Activated CD4-positive, CD25-positive, alpha-beta regulatory T cell treated with anti-CD3 and anti-CD28 coated beads, Interleukin-2, amount 50 U/mL, for 16 hours (primary cell): ENCODE measurements at regions not wholly inside any gene's neighbourhood (a gene's known extent, or its start where the extent isn't known, plus 50 kb on each side); places are given as distances from the start of the nearest gene placed in this dataset.

Experiments used
- DNase-seq: peaks from one replicate; pipeline ENCODE4 v3.0.0-alpha.2; 2020; ENCODE audit warnings: low read depth, low spot score

GRCh38 chr10:7507887-7508726, 97.3 kb upstream of the SFMBT2 start:
- no peak for DNase-seq

GRCh38 chr10:7506571-7506970, 95.7 kb upstream of the SFMBT2 start:
- no peak for DNase-seq

- DNase-seq: no peak
Observed at GRCh38 chr10:7505196-7505595, 94.4 kb upstream of the SFMBT2 start.

DNA sequence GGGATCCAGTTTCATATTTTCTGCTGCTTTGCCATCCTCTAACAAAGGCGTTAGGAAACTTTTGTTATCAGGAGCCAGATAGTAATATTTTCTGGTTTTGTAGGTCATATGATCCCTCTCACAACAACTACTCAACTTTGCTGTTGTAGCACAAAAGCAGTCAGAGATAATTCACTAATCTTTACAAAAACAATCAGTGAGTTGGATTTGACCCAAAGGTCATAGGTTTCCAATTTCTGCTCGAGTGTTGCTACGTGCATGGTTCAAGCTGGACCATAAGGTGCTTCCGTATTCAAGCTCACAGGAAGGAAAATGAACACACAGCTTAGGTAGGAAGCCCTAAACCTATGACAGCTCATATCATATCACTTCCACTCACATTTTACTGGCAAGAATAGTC, 92.4 kb upstream of the SFMBT2 start:
- DNase-seq: no peak

GRCh38 chr10:7501157-7501556, 90.3 kb upstream of the SFMBT2 start:
- DNase-seq: no peak

DNA sequence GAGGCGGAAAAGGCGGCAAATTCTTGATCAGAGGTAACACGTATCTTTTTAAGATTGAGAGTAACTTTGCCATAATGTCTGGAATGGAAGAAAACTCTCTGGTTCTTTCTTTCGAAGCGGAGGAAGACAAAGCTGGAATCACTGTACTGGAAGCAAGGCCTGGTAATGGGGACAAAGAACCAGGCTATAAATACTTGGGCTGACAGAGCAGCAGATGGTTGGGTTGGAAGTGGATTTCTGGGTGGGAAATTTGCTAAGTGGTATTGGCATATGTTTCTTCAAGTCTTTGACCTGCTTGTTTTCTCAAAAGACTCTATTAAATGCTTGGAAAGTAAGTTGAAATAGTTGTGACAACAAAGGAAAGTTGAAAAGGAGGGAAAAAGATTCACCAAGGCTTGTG, 87.3 kb upstream of the SFMBT2 start:
- no peak for DNase-seq

GRCh38 chr10:7493996-7494395, 83.2 kb upstream of the SFMBT2 start:
- DNase-seq: no peak

GRCh38 chr10:7492660-7493046, 81.8 kb upstream of the SFMBT2 start:
- no peak for DNase-seq

DNA sequence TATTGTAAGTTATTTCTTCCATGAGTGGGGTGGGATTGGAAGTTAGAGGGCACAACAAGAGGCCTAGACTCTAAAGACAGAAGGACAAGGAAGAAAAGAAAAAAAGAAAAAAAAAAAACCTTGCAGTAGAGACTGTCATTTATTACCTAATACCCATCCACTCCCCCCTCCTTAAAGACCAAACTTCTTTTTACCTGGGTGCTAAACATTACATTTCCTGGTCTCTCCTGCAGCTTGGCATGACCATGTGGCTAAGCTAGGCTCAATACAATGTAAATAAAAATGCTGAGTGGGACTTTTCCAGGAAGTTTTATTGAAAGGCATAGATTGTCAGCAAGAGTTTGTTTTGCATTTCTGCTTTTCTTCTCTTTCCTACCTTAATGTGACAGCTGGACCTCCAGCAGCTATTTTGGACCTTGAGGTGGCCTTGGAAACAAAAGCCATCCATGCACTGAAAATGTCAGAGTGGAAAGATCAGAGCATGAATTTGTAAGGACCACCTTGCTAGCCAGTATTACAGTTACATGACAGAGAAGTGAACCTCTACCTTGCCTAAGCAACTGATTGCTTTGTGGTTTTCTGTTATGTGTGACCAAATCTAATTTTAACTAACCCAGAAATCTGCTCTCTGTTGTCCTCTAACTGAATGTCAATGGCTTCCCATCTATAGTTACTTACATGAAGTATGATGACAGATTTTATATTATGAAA, 81.3 kb upstream of the SFMBT2 start:
- no peak for DNase-seq

GRCh38 chr10:7491230-7491629, 80.4 kb upstream of the SFMBT2 start:
- DNase-seq: no peak

- no peak for DNase-seq
Observed at GRCh38 chr10:7488418-7488829, 77.6 kb upstream of the SFMBT2 start.

GRCh38 chr10:7487528-7487927, 76.7 kb upstream of the SFMBT2 start:
- DNase-seq: no peak

DNA sequence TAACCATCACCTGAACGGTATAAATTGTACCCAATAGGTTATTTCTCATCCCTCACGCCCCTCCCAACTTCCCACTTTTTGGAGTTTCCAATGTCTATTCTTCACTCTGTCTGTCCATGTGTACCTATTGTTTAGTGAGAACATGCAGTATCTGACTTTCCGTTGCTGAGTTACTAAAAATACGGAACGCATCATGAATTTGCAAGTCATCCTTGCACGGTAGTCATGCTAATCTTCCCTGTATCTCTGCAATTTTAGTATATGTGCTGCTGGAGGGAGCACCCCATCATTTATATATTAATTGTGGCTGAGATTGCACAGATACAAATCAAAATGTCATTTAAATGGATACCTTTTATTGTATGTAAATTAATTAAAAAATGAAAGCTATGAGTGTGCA, 75.7 kb upstream of the SFMBT2 start:
- no peak for DNase-seq

GRCh38 chr10:7485799-7486198, 75.0 kb upstream of the SFMBT2 start:
- no peak for DNase-seq

GRCh38 chr10:7485244-7485556, 74.4 kb upstream of the SFMBT2 start:
- DNase-seq: no peak

DNA sequence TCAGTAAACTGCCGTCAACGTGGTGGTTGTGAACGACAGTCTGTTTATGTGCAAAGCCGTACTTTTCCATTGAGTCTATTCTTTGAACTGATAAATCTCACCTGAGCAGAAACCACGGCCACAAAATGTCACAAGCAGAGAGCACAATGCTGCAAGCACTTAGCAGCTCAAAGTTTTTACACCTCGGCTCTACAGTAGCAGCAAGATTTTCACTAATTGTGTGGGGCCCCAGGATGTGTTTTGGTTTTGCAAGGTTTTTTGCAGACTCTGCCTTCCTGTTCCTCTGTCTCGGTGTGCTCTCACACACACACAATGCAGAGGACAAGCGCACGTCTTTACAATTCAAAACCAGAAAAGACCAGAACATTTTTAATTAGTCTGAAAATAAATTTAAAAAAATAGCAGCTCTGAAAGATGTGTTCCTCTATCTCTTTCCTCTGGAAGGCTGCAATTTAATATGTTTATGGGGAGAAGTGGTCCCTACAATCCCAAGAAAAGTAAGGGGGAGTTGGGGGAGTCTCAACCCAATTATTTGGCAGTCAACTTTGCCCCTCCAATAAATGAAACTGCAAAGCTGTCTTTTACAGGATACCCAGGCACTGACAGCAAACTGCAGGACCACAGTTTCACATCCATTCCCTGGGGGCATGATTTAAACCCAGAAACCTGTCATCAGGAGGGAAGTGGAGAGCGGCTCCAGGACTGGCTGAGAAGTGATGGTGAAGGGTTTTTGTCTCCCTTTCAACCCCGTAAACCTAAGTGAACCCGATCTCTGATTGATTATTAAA, 73.8 kb upstream of the SFMBT2 start:
- DNase-seq: peak; percentile 31

DNA sequence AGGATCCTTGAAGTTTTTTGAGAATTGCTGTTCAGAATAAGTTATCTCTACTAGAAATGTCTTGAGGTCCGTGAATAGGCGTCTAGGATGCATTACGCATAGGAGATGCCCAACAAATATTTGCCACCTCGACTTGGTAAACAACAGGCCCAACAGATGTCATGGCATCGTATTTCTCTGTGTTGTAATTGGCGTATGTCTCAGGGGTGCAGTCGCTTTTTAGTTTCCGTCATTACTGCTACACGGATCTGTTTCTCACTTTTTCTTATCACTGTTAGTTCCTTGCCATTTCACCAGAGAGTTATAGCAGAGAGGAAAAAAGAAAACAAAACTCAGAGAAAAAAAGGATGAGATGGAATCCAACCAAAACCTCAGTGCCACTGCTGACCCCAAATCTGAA, 73.0 kb upstream of the SFMBT2 start:
- DNase-seq: no peak

DNA sequence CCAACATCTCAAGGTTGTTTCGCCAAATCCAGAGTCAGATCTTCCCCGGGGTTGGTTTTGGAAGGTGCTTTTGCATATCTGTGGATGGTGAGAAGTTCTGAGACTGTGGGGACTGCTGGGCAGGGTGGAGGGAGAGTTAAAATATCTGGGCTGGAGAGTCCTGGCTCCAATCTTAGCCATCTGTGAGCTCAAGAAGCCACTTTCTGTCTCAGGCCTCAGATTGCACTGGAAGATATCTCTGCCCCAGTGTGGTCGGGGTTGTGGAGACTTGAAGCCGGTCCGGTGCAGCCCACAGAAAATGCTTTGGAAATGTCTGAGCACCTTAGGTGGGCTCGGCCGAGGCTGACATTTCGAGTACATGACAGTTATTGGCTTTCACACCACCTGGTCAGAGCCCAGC, 72.2 kb upstream of the SFMBT2 start:
- DNase-seq: no peak

DNA sequence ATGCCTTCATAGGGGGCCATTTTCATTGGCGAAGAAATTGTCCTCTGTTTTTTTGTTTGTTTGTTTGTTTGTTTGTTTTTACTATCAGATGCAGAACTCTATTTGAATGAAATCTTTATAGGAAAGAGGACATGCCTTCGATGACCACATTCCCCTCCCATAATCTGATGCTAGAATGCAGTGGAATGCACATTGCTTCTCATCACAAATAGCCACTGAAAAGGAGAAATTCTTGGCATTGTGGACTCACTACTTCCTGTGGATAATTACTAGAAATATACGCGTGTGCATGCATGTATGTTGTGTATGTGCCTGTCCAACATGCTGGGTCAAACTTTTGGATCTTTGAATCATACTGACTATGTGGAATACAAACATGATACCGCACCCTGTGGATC, 70.5 kb upstream of the SFMBT2 start:
- no peak for DNase-seq

DNA sequence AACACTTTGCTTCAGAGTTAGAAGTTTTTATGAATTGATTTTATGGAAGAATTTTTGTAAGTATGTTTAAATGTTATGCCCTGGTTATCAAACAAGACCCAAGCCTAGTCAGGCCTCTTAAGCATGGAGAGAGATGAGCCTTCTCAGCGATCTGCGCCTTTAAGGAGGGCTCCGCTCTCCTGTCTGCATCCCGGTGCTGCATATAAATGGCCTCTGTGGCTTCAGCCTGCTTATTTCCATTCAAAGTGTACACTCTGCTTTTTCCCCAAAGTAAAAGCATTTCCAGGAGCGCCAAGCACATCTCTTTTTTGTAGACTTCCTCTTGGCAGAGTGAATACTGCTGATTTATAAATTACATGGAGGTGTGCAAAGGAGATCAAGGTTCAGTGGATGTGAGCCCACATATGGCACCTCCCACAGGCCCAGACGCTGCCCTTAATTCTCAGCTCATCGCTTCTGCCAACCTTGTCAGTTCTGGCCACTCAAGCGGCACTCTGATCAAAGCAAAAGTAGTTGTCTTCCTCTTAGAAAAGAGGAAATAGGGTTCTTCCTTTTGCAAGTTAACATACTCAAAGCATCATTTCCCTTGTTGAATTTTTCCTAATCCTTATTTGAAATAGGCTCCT, 70.0 kb upstream of the SFMBT2 start:
- DNase-seq: no peak

DNA sequence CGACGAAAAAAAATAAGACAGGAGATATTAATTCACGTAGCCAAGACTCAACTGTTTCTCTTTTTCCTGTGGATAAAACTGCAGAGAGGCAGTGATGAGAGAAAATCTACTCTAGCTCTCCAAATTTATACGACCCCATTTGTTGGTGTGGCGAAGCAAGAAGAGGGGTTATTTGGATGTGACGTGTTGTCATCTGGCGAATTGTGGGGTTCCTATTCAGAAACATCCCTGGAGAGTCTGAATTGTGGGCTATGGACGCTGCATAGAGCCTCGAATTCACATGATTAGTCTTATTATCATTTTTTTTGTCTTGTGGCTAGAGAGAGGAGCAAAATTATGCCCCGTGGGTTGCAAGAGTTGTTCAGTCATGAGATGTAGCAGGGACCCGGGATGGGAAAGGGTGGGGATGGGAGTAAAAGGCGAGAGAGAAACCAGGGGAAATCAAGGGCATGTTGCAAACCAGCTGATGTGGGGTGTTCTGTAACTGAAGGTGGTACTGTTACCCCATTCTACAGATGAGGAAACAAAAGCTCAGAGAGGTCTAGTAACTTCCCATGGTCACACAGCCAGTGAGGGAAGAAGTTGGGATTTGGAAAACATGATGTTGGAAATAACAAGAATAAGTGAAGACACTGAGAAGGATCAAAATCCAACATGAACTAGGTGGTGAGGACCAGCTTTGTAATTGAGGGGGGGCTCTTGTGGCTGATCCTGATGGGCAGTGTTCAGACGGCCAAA, 69.2 kb upstream of the SFMBT2 start:
- DNase-seq: no peak
